IMR-90 (cell line): ENCODE measurements at regions not wholly inside any gene's neighbourhood (a gene's known extent, or its start where the extent isn't known, plus 50 kb on each side); places are given as distances from the start of the nearest gene placed in this dataset.

ENCODE experiments used
- ATAC-seq: fragments of 200-7000 bp; cut with Tn5 transposase; 2 replicates; pipeline ENCODE4 v1.9.1; 2020; ENCODE audit warnings: low read depth, mild to moderate bottlenecking, moderate library complexity
- BruUV-seq: library from RNA; stranded (reverse); fragments of 400-500 nt; replicated peaks from 2 replicates; lab custom pipeline; 2021; lab: Mats Ljungman, UMichigan
- CTCF ChIA-PET: fragments of 300-600 bp; formaldehyde crosslinking; extraction: SDS; loops from one replicate; lab custom pipeline; 2021; ENCODE audit warnings: antibody characterized with exemption; lab: Yijun Ruan, JAX
- POLR2A ChIA-PET: fragments of 300-600 bp; sonication (Branson Sonifier 250); formaldehyde crosslinking; loops from one replicate; lab custom pipeline; 2022; ENCODE audit warnings: antibody characterized with exemption; ENCODE audit not compliant: unreplicated experiment; lab: Charles Lee
- DNase-seq: peaks from one replicate; pipeline ENCODE4 v3.0.0; 2013
- H2AFZ ChIP-seq: replicated peaks from 2 replicates; pipeline ENCODE3; 2013; ENCODE audit warnings: low read length, mild to moderate bottlenecking; ENCODE audit not compliant: poor library complexity
- H2AK5ac ChIP-seq: 2 replicates; pipeline ENCODE4 v1.6.1; 2013; ENCODE audit warnings: low read depth, low read length, inconsistent platforms
- H2AK9ac ChIP-seq: replicated peaks from 2 replicates; pipeline ENCODE3; 2013; ENCODE audit warnings: mild to moderate bottlenecking, low read depth, low read length, moderate library complexity; ENCODE audit not compliant: poor library complexity
- H2BK120ac ChIP-seq: 2 replicates; pipeline ENCODE4 v1.6.1; 2013; ENCODE audit warnings: low read depth, low read length, inconsistent platforms
- H2BK15ac ChIP-seq: 3 replicates; pipeline ENCODE4 v1.6.1; 2013; ENCODE audit warnings: low read depth, low read length, inconsistent platforms
- H2BK20ac ChIP-seq: 2 replicates; pipeline ENCODE4 v1.6.1; 2013; ENCODE audit warnings: low read depth, mild to moderate bottlenecking, inconsistent platforms, low read length, moderate library complexity
- H2BK5ac ChIP-seq: 2 replicates; pipeline ENCODE4 v1.6.1; 2013; ENCODE audit warnings: mild to moderate bottlenecking, low read depth, low read length, inconsistent platforms; ENCODE audit not compliant: poor library complexity, severe bottlenecking
- H3K14ac ChIP-seq: replicated peaks from 2 replicates; pipeline ENCODE4 v1.6.1; 2013; ENCODE audit warnings: low read depth, low read length, inconsistent platforms
- H3K18ac ChIP-seq: 2 replicates; pipeline ENCODE4 v1.6.1; 2013; ENCODE audit warnings: low read depth, low read length, control low read depth
- H3K23ac ChIP-seq: 2 replicates; pipeline ENCODE4 v1.6.1; 2013; ENCODE audit warnings: low read depth, low read length, inconsistent platforms
- H3K27ac ChIP-seq: 2 replicates; pipeline ENCODE4 v1.5.1; 2013; ENCODE audit warnings: mild to moderate bottlenecking, control low read depth, low read length; ENCODE audit not compliant: insufficient read depth
- H3K27me3 ChIP-seq: 2 replicates; pipeline ENCODE4 v1.6.1; 2013; ENCODE audit warnings: low read length; ENCODE audit not compliant: control insufficient read depth, insufficient read depth
- H3K36me3 ChIP-seq: 2 replicates; pipeline ENCODE4 v1.6.1; 2013; ENCODE audit warnings: low read length, mixed read lengths; ENCODE audit not compliant: control insufficient read depth, insufficient read depth
- H3K4ac ChIP-seq: 2 replicates; pipeline ENCODE4 v1.6.1; 2013; ENCODE audit warnings: low read depth, low read length, inconsistent platforms
- H3K4me1 ChIP-seq: 2 replicates; pipeline ENCODE4 v1.6.1; 2013; ENCODE audit warnings: low read length, mixed read lengths; ENCODE audit not compliant: control insufficient read depth, insufficient read depth
- H3K4me2 ChIP-seq: 2 replicates; pipeline ENCODE4 v1.6.1; 2013; ENCODE audit warnings: low read depth, mild to moderate bottlenecking, control low read depth, low read length, moderate library complexity
- H3K4me3 ChIP-seq: 2 replicates; pipeline ENCODE4 v1.5.1; 2013; ENCODE audit warnings: low read depth, mild to moderate bottlenecking, control low read depth, low read length, moderate library complexity; ENCODE audit not compliant: insufficient read depth
- H3K56ac ChIP-seq: 2 replicates; pipeline ENCODE4 v1.6.1; 2013; ENCODE audit warnings: low read length, inconsistent platforms; ENCODE audit not compliant: insufficient read depth; ENCODE audit errors: extremely low read depth
- H3K79me1 ChIP-seq, 2 experiments: 2 replicates each; pipeline ENCODE4 v1.6.1; 2013; ENCODE audit warnings: low read length in 2 of 2, inconsistent platforms in 1 of 2, low read depth in 1 of 2
- H3K9ac ChIP-seq: 2 replicates; pipeline ENCODE4 v1.6.1; 2013; ENCODE audit warnings: low read depth, low read length, control low read depth
- H3K9me1 ChIP-seq: 2 replicates; pipeline ENCODE4 v1.6.1; 2013; ENCODE audit warnings: low read length, inconsistent platforms; ENCODE audit not compliant: insufficient read depth
- H3K9me3 ChIP-seq: 2 replicates; pipeline ENCODE4 v1.6.1; 2013; ENCODE audit warnings: low read length; ENCODE audit not compliant: control insufficient read depth, insufficient read depth
- H4K20me1 ChIP-seq: 2 replicates; pipeline ENCODE4 v1.6.1; 2013; ENCODE audit warnings: low read length, inconsistent platforms; ENCODE audit not compliant: insufficient read depth
- H4K5ac ChIP-seq: 2 replicates; pipeline ENCODE4 v1.6.1; 2013; ENCODE audit warnings: mild to moderate bottlenecking, low read depth, low read length, control low read depth
- H4K8ac ChIP-seq, 2 experiments: 2 replicates each; pipeline ENCODE4 v1.6.1; 2013; ENCODE audit warnings: low read depth in 2 of 2, low read length in 2 of 2, control low read depth in 1 of 2, inconsistent platforms in 1 of 2
- H4K91ac ChIP-seq: 2 replicates; pipeline ENCODE4 v1.6.1; 2013; ENCODE audit warnings: low read depth, low read length, inconsistent platforms; ENCODE audit not compliant: insufficient read depth
- BHLHE40 ChIP-seq: fragments of 150-350 bp; IDR thresholded peaks from 2 replicates; pipeline ENCODE4 v1.6.1; 2016; ENCODE audit warnings: mild to moderate bottlenecking, low read depth, low read length
- CEBPB ChIP-seq: IDR thresholded peaks from 2 replicates; pipeline ENCODE4 v1.6.1; 2012; ENCODE audit warnings: low read depth, low read length, improper control_type of control experiment
- CHD1 ChIP-seq: IDR thresholded peaks from 2 replicates; pipeline ENCODE4 v1.6.1; 2012; ENCODE audit warnings: low read depth, low read length, improper control_type of control experiment
- FOS ChIP-seq: fragments of 150-350 bp; IDR thresholded peaks from 2 replicates; pipeline ENCODE4 v1.6.1; 2016; ENCODE audit warnings: low read depth, low read length
- MAFK ChIP-seq: IDR thresholded peaks from 2 replicates; pipeline ENCODE4 v1.6.1; 2012; ENCODE audit warnings: low read depth, low read length, improper control_type of control experiment
- MAZ ChIP-seq: IDR thresholded peaks from 2 replicates; pipeline ENCODE4 v1.6.1; 2012; ENCODE audit warnings: low read depth, mild to moderate bottlenecking, low read length, improper control_type of control experiment, moderate library complexity, borderline replicate concordance
- MXI1 ChIP-seq: IDR thresholded peaks from 2 replicates; pipeline ENCODE4 v1.6.1; 2012; ENCODE audit warnings: low read depth, mild to moderate bottlenecking, low read length, moderate library complexity, borderline replicate concordance
- NFE2L2 ChIP-seq: fragments of 150-350 bp; IDR thresholded peaks from 2 replicates; pipeline ENCODE4 v1.6.1; 2016; ENCODE audit warnings: low read depth, mild to moderate bottlenecking, low read length
- POLR2A ChIP-seq: IDR thresholded peaks from 2 replicates; pipeline ENCODE4 v1.6.1; 2012; ENCODE audit warnings: mild to moderate bottlenecking, low read depth, low read length
- RAD21 ChIP-seq: IDR thresholded peaks from 2 replicates; pipeline ENCODE4 v1.6.1; 2012; ENCODE audit warnings: low read length, improper control_type of control experiment
- RCOR1 ChIP-seq: IDR thresholded peaks from 2 replicates; pipeline ENCODE4 v1.6.1; 2012; ENCODE audit warnings: mild to moderate bottlenecking, low read length, improper control_type of control experiment; ENCODE audit not compliant: insufficient replicate concordance
- RFX5 ChIP-seq: IDR thresholded peaks from 2 replicates; pipeline ENCODE4 v1.8.0; 2012; ENCODE audit warnings: low read depth, mild to moderate bottlenecking, low read length, moderate library complexity
- SMC3 ChIP-seq: fragments of 150-350 bp; IDR thresholded peaks from 2 replicates; pipeline ENCODE4 v1.6.1; 2016; ENCODE audit warnings: low read depth, mild to moderate bottlenecking, antibody characterized with exemption, low read length, moderate library complexity
- USF2 ChIP-seq: fragments of 150-350 bp; IDR thresholded peaks from 2 replicates; pipeline ENCODE4 v1.6.1; 2017; ENCODE audit warnings: mild to moderate bottlenecking, antibody characterized with exemption, low read length, low read depth
- WGBS, 2 experiments: methylation state at CpG; one replicate each; pipeline versions ENCODE4 v1.1.5 to v1.1.7; 2013; ENCODE audit warnings: missing lambda C conversion rate in 2 of 2; ENCODE audit not compliant: insufficient read length in 1 of 2; ENCODE audit errors: extremely low coverage in 2 of 2; 5-methylcytosine and 5-hydroxymethylcytosine counted together
- dilution Hi-C: fragments of 300-500 bp; cut with HindIII; formaldehyde crosslinking; loops from one replicate; pipeline ENCODE4 v1.14.3; 2018; ENCODE audit warnings: low sequenced_read_pairs; ENCODE audit not compliant: unreplicated experiment
- in situ Hi-C: fragments of 300-500 bp; cut with MboI; formaldehyde crosslinking; loops from 3 replicates; pipeline ENCODE4 v1.14.3; 2019; ENCODE audit warnings: low sequenced_read_pairs, inconsistent platforms, mixed read lengths
- intact Hi-C: fragments of 100-400 bp; cut with micrococcal nuclease; formaldehyde crosslinking; loops from 2 replicates; pipeline ENCODE4 v1.10.0; 2022
- TF ChIP-seq, protein P1 (sequence below): conservative IDR thresholded peaks from 2 replicates; pipeline ENCODE4 v1.5.1; 2012; ENCODE audit warnings: mild to moderate bottlenecking, low read depth, low read length, improper control_type of control experiment
- TF ChIP-seq, protein P2 (sequence below): fragments of 150-350 bp; IDR thresholded peaks from 2 replicates; pipeline ENCODE4 v1.6.1; 2016; ENCODE audit warnings: low read depth, mild to moderate bottlenecking, low read length, moderate library complexity, borderline replicate concordance

- H3K4me1 ChIP-seq = no peaks in the 10 kb centered on the region
- no peak overlapping the region for H2AK9ac ChIP-seq
- H3K9me1 ChIP-seq = no peaks in the 10 kb centered on the region
- no peak overlapping the region for H2BK20ac ChIP-seq
- H3K4me2 ChIP-seq = no peak overlapping the region
- no peak overlapping the region for H3K4ac ChIP-seq
- POLR2A ChIA-PET = no interaction called here
- in situ Hi-C loops = no loop called here
- H2BK120ac ChIP-seq = no peak overlapping the region
- no peak overlapping the region for H3K14ac ChIP-seq
- ATAC-seq (no peak), DNase-seq (no peak)
- CTCF ChIA-PET = no interaction called here
- H3K36me3 ChIP-seq = no peaks in the 10 kb centered on the region
- BruUV-seq = no TSS peak
- 37% methylated on average over 46 of the region's 52 CpGs; no CpG with 5 or more reads in 1 of the 2 experiments for WGBS, 2 experiments
- H4K91ac ChIP-seq = no peak overlapping the region
- H3K27me3 ChIP-seq = no peaks in the 10 kb centered on the region
- dilution Hi-C loops = no loop called here
- no peak for TF ChIP-seq RAD21
- no peak for TF ChIP-seq USF2
- TF ChIP-seq SMC3 = no peak
- TF ChIP-seq FOS = no peak
- TF ChIP-seq MAFK = no peak
- TF ChIP-seq POLR2A = no peak
- TF ChIP-seq, protein P1, sequence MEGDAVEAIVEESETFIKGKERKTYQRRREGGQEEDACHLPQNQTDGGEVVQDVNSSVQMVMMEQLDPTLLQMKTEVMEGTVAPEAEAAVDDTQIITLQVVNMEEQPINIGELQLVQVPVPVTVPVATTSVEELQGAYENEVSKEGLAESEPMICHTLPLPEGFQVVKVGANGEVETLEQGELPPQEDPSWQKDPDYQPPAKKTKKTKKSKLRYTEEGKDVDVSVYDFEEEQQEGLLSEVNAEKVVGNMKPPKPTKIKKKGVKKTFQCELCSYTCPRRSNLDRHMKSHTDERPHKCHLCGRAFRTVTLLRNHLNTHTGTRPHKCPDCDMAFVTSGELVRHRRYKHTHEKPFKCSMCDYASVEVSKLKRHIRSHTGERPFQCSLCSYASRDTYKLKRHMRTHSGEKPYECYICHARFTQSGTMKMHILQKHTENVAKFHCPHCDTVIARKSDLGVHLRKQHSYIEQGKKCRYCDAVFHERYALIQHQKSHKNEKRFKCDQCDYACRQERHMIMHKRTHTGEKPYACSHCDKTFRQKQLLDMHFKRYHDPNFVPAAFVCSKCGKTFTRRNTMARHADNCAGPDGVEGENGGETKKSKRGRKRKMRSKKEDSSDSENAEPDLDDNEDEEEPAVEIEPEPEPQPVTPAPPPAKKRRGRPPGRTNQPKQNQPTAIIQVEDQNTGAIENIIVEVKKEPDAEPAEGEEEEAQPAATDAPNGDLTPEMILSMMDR = no peak
- TF ChIP-seq MAZ = no peak
- no peak for TF ChIP-seq CHD1
- TF ChIP-seq NFE2L2 = no peak
- no peak for TF ChIP-seq RFX5
- no peak for TF ChIP-seq BHLHE40
- no peak for TF ChIP-seq RCOR1
- TF ChIP-seq, protein P2, sequence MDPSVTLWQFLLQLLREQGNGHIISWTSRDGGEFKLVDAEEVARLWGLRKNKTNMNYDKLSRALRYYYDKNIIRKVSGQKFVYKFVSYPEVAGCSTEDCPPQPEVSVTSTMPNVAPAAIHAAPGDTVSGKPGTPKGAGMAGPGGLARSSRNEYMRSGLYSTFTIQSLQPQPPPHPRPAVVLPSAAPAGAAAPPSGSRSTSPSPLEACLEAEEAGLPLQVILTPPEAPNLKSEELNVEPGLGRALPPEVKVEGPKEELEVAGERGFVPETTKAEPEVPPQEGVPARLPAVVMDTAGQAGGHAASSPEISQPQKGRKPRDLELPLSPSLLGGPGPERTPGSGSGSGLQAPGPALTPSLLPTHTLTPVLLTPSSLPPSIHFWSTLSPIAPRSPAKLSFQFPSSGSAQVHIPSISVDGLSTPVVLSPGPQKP = no peak
- no peak for TF ChIP-seq CEBPB
- no peak for TF ChIP-seq MXI1
- H2BK5ac ChIP-seq = no peak overlapping the region
- no peak overlapping the region for H4K5ac ChIP-seq
- H2BK15ac ChIP-seq = no peak overlapping the region
- H3K79me1 ChIP-seq = no peaks in the 10 kb centered on the region
- H3K23ac ChIP-seq = no peak overlapping the region
- H3K27ac ChIP-seq = no peak overlapping the region
- no peak overlapping the region for H3K56ac ChIP-seq
- intact Hi-C loops = no loop called here
- no peak overlapping the region for H3K4me3 ChIP-seq
- H3K9me3 ChIP-seq = no peaks in the 10 kb centered on the region
- no peak overlapping the region for H2AFZ ChIP-seq
- no peak overlapping the region for H4K8ac ChIP-seq
- H3K18ac ChIP-seq = no peak overlapping the region
- no peak overlapping the region for H3K9ac ChIP-seq
- H2AK5ac ChIP-seq = no peak overlapping the region
- H4K20me1 ChIP-seq = no peaks in the 10 kb centered on the region
These were observed 90.5 kb downstream of the GPX5 start for GRCh38 chr6:28615955-28616747.
